ELR (cell line): ENCODE measurements at regions not wholly inside any gene's neighbourhood (a gene's known extent, or its start where the extent isn't known, plus 50 kb on each side); places are given as distances from the start of the nearest gene placed in this dataset.

Experiments
- DNase-seq: peaks from one replicate; pipeline ENCODE4 v3.0.0-alpha.2; 2015; ENCODE audit warnings: low read depth

- DNase-seq = no peak
These were observed 59.8 kb downstream of the SOX11 start for GRCh38 chr2:5751873-5752482.

GRCh38 chr2:5756272-5756671 is 64.1 kb downstream of the SOX11 start:
- no peak for DNase-seq

DNA sequence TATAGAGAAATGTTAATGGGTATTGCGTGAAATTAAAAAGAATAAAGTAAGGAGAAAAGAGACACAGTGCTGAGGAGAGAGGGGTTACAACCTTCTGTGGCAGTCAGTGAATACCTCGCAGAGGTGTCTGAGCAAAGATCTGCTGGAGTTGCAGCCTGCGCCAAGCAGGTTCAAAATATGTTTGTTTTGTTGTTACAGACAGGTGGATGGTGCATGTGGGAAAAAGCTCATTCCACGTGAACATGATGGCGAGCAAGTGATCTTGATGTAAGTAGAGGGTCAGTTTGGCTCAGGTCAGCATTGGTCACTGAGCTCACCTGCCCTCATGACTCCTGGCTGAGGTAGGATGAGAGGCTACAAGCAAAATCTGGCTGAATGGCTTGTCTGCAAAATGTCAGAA is 66.2 kb downstream of the SOX11 start:
- no peak for DNase-seq

- DNase-seq = no peak
These were observed 67.8 kb downstream of the SOX11 start for GRCh38 chr2:5759949-5760348.

- no peak for DNase-seq
These were observed 71.3 kb downstream of the SOX11 start for GRCh38 chr2:5763531-5763930.

DNA sequence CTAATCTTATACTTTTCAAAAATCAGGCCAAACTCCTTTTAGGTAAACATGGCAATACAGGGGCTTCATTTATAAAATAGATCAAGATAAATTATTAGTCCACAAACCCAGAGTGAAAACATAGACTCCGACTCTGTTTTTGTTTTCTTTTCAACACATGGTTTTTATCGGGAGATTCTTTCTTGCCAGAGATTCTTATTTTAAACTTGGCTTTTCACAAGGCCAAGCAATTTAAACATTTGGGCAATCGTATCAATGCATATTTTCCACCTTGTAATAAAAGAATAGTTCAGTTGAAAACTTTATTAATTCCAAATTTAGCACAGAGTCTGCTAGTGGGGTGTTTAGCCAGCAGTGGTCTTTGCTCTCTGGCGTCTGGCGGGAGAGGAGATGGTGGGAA is 71.9 kb downstream of the SOX11 start:
- DNase-seq = no peak

GRCh38 chr2:5766056-5766455 is 73.9 kb downstream of the SOX11 start:
- no peak for DNase-seq

DNA sequence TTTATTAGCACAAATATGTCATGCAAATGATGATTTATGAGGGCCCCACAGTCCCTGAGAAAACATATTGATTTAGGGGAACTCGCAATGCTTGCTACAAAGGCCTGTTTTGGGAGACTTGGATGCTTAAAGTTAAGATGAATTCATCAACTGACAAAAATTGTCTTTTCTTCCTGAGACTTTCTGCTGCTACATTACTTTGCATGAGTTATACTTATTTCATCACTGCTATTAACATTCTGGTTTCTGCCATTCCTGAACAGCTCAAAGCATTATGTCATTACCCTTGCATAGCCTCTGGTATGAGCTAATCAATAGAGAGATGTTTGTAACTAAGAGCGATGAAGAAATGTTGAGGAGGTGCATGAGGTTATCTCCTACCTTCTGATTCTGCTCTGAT is 74.4 kb downstream of the SOX11 start:
- DNase-seq = no peak

GRCh38 chr2:5777131-5777535 is 84.9 kb downstream of the SOX11 start:
- DNase-seq = no peak

DNA sequence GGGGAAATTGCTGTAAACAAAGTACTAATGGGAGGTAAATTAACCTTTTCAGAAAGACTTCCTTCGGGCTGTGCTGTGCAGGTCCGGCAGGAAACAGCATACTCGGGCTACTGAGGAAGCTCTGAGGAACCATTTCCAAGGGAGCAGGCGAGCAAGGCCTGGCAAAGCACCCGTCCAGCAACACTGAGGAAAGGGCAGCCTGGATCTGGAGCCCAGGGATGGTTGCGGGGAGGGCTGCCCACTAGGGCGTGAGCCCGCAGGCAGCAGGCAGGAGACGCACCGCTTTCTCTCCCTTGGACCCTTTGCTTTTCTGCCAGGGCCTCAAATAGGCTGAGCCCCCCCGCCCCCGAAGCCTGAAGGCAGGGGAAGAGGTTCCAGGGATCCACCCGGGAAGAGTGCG is 89.5 kb downstream of the SOX11 start:
- no peak for DNase-seq

DNA sequence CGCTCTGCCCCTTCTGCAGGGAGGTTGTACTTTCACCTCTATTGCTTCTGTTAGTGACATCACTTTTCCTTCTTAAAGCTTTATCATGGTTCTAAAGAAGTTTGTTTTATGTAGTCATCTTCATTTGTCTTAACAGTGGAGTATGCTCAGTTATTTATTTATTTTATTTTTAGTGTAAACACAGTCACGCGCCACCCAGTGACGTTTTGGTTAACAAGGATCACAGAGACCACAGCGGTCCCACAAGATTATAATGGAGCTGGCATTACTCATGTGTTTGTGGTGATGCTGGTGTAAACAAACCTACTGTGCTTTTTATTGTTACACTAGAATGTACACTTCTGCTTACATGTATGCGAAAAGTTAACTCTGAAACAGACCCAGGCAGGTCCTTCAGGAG is 89.9 kb downstream of the SOX11 start:
- DNase-seq = no peak

- DNase-seq = no peak
These were observed 96.3 kb downstream of the SOX11 start for GRCh38 chr2:5788447-5788846.

DNA sequence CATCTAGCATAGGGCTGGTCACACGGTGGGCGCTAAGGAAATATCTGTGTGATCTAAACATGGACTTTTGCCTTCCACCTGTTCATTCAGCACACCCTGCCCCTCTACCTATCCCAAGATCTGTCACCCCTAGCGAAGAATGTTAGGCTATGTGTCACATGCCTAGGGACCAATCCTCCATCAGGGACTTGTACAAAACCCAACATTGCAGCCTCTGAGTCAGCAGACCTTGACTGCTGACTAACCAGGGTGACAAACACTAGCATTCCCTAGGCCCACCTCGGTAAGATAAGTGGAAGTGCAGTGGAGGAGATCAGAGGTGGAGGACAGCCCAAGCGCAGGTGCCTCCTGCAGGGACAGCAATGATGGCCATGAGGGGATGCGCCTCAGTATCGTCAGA is 99.2 kb downstream of the SOX11 start:
- DNase-seq = no peak

DNA sequence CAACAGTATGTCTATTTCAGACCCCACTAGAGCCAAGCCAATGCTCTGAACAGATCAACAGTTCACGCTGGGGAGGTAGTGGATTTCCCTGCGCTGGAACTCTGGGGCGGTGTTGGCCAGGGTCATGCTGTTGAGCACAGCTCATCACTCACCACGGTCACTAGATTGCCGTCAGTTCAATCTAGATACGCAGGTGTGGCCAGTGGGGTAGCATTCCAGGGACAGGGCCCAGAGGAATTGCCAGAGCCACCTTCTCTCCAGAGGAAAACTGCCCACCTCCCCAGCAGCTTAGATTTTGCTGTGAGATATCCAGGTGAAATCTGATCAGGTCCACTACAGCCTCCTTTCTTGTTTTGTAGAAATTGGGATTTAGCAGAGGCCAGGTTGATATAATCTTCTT is 101.8 kb downstream of the SOX11 start:
- no peak for DNase-seq

- no peak for DNase-seq
These were observed 105.9 kb downstream of the SOX11 start for GRCh38 chr2:5798084-5798483.

- DNase-seq = no peak
These were observed 107.2 kb downstream of the SOX11 start for GRCh38 chr2:5799348-5799747.

GRCh38 chr2:5803547-5803946 is 111.4 kb downstream of the SOX11 start:
- DNase-seq = no peak

DNA sequence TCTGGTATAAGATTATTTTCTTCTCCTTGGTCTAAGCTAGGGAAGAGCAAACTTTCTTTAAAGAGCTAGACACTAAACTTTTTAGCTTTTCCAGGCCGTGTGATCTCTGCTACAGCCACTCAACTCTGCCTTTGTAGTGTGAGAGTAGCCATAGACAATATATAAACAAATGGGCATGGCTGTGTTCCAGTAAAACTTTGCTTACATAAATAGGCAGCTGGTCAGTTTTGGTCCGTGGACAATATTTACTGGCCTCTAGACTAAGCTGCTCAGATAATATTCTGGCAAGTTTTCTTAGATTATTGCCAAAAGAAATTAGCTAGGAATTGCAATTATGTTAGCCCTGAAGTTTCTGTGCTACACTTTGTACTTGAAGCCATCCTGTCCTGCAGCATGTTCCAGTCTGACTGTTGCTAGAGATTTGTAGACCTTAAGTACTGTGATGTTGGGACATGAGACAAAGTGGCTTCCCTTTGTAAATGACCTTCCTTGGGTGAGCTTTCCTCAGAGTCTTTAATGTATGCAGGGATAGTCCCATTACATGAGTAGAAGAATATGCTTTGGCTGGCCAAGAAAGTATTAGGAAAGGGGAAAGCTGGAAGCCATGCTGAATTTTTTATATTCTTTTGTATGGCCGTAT is 126.9 kb downstream of the SOX11 start:
- DNase-seq = no peak

GRCh38 chr2:5824126-5824525 is 131.9 kb downstream of the SOX11 start:
- DNase-seq = no peak

GRCh38 chr2:5825686-5826085 is 133.5 kb downstream of the SOX11 start:
- no peak for DNase-seq

- no peak for DNase-seq
These were observed 134.9 kb downstream of the SOX11 start for GRCh38 chr2:5826979-5827655.

GRCh38 chr2:5834501-5834900 is 142.3 kb downstream of the SOX11 start:
- no peak for DNase-seq

- DNase-seq = no peak
These were observed 147.4 kb downstream of the SOX11 start for GRCh38 chr2:5839550-5839949.

- DNase-seq = no peak
These were observed 148.9 kb downstream of the SOX11 start for GRCh38 chr2:5841126-5841525.
